ENCODE measurements at regions not wholly inside any gene's neighbourhood (a gene's known extent, or its start where the extent isn't known, plus 50 kb on each side); places are given as distances from the start of the nearest gene placed in this dataset.

DNA sequence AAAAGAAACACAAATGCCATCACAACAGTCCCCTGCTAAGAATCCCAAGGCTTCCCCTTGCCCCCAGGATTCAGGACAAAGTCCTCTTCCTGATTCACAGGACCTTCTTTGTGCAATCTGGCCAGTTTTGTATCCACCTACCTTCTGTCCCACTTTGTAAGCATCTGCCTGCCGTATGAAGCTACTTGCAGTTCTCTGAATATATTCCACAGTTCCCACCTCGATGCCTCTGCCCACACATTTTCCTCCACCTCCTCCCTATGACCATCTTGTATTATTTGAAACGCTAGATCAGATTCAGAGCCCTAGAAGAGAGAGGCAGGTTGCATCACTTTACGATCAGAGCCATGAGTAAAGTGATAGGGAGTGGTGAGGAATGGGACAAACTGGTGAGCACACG, 159.2 kb upstream of the XYLT1 start:
- FAIRE-seq = no peak

DNA sequence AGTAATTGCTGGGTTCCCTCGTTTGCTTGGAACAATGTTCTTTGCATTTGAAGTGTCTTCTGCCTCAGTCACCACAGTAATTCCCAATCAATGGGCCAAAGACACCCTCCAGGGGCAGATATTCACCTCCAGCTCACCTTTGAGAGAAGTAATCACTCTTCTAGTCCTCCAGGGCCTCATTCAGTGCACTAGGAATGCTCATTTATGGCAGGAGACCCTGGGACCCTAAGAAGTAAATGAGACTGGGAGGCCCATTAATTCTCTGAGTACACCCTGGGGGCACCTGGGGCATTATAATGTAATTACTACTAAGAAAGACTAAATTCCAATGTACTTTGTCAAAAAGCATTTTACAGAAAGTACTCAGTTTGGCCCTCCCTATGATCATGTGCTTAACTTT, 158.2 kb upstream of the XYLT1 start:
- FAIRE-seq = no peak

DNA sequence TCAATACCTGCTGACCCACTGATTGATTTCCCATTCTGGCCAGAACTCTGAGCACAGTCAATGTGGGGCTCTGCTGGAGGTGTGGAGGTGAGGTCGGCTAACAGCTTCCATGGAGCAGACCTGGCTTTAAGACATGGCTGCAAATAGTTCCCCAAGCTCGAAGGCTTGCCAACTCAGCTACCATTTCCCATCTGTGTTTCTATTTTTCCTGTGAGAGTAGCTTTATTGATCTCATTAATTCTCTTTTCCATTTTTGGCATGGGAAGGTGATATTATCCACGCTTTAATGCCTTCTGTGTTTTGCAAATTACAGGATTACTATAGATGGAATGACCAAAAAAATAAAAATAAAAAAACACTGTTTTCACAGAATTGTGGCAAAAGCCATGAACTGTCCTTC, 151.6 kb upstream of the XYLT1 start:
- no peak for FAIRE-seq

DNA sequence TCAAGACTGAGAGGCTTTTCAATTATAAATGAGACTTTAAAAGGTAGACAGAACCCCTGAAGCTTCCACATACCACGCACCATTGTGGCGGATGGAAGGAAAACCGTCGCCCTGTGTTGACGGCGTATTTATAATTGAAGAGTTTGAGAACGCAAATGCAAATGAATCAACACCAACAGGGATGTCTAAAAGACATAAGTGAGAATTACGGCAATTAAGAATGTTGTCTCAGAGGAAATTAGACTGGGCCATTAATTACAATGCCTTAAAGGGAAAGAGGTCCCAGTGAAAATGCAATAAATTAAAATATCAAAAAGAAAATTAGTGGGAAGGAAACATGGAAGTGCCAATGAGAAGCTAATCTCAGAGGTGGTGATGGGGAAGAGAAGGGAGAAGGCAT, 148.5 kb upstream of the XYLT1 start:
- FAIRE-seq = no peak

DNA sequence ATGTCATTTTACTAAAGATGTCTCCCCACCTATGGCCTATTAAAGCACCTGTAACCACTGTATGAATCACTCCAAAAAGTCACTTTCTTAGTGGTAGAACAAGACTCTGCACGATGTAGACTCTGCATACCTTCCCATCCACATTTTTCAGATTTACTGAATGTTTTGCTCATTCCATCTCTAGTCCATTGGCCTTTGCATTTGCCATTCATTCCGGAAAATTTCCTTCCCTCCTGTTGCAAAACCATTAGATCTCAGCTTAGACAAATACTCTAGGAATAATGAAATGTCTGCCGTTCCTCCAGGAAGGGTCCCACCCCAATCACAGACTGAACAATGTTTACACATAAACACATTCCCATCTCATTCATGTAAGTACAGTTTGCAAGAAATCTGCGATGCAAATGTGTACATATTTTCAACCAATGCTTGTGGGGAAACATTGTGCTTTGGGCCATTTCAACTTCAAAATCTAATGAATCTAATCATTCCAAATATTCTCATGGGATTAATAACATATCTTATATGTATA, 146.3 kb upstream of the XYLT1 start:
- FAIRE-seq = no peak

DNA sequence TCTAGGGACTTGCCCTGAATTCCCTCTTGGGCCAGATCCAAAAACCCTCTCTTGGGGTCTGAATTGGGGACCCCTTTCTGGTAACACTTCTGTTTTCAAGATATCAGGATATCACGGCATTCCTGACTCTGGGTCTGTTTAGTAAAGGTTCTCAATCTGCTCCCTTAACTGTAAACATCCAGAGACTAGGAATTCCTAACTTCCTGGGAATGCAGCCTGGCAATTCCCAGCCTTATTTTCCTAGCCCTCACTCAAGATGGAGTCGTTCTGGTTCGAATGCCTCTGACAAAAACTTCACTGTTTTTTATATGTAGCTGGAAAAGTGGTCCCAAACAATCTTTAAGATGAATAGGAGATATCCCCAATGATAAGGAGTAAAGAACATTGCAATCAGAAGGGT, 141.6 kb upstream of the XYLT1 start:
- no peak for FAIRE-seq

DNA sequence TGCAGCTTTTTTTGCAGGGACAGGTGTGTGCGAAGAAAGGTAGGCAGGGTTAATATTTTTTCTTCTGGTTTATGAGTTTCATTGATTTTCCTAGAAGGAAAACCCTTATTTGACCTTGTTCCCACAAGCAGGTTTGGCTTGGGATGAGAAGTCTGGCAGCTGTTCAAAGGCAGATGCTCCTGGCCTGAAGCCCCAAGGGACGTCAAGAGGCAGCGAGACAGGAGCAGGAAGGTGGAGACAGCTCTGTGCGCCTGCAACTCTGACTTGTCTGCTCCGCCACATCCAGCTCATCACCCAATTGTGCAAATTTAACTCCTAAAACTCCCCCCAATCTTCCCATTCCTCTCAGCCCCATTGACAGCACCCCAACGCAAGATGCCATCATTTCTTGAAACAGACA, 136.8 kb upstream of the XYLT1 start:
- FAIRE-seq = no peak

DNA sequence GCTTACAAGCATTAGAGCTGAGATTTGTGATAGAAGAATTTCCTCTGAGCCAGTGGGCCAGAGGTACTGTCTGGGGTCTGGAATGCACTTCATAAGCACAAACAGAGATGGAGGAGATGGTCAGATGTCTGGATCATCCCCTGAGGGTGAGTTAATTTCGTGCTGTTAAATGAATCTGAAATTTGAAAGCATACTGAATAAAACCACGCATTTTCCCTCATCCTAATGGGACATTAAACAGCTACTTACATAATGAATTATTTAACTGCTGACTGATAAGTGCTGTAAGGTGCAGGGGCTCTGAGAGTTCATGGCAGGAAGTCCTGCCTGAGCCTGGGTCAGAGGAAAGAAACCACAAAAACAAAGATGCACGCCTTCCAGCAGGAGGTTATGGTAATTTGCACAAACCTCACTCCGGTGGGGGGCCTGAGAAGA, 136.3 kb upstream of the XYLT1 start:
- no peak for FAIRE-seq

DNA sequence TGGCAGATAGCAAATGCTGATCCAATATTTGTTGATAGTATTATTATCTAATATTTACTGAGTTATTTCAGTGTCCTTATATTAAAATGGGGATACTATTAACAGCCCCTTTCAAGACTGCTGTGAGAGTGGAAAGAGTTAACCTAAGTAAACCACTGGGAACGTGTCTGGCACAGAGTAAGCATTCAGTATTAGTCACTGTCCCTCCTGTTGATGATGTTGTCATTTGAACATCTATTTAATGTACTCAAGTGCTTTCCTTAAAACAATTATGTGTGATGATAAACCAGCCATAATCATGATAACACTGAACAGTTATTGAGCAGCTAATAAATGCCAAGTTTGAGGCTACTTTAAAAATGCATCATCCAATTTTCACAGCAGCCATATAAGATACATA, 135.7 kb upstream of the XYLT1 start:
- no peak for FAIRE-seq

DNA sequence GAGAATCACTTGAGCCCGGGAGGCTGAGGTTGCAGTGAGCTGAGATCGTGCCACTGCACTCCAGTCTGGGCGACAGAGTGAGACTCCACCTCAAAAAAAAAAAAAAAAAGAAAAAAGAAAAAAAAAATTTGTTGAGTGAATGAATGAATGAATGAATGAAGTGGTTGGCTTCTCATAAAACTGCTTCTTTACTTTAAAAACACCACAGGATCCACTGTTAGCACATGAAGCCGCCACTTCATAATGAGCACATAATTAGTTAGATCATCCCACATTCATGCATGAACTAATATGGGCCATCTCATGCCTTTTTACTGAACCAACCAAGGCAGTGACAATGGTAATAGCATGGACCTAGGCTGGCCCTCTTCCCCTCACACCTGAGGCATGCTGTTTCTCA, 135.0 kb upstream of the XYLT1 start:
- FAIRE-seq = no peak

DNA sequence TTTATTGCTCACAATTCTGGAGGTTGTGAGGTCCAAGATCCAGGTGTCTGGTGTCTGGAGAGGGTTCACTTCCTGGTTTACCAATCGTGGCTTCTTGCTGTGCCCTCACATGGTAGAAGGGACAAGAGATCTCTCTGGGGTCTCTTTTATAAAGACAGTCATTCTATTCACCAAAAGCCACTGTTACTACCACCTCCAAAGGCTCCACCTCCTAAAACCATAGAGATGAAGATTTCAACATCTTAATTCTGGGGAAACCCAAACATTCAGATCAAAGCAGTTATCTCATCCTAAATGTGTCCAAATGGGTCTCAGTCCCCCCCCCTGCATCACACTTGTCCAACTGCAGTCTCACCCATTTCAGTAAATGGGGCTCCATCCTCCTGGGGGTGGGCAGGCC, 132.9 kb upstream of the XYLT1 start:
- no peak for FAIRE-seq

DNA sequence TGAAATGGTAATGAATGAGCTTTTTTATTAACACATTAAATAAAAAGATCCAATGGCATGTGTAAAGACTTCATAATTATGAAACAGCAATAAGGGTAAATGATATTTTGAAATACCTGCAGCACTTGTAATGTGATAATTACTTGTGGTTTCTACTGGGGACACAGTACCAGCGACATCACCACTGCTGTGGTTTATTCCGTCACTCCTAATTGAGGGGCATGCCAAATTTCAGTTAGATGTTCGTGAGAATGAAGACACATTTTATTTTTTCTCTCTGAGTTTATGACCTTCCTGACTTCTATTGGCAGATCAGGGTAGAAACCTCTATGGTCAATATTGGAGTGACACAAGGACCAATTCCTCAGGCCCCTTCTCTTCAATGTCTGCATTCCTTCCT, 131.9 kb upstream of the XYLT1 start:
- no peak for FAIRE-seq

DNA sequence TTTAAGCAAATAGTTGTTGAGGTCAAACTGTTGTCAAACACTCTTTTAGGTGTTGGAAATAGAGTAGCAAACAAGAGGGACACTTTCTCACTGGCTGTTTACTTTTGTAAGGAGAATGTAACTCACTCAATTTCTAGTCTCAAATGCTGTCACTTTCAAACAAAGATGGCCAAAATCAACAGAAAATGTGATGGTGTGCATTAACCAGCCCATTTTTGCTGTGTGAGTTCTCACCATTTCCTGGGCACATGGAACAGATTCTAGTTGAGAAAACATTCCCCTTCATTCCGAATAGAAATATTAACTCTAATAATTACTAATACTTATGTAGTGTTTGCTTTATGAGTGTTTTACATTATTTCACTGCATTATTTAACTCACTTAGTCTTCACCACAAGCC, 128.2 kb upstream of the XYLT1 start:
- no peak for FAIRE-seq

DNA sequence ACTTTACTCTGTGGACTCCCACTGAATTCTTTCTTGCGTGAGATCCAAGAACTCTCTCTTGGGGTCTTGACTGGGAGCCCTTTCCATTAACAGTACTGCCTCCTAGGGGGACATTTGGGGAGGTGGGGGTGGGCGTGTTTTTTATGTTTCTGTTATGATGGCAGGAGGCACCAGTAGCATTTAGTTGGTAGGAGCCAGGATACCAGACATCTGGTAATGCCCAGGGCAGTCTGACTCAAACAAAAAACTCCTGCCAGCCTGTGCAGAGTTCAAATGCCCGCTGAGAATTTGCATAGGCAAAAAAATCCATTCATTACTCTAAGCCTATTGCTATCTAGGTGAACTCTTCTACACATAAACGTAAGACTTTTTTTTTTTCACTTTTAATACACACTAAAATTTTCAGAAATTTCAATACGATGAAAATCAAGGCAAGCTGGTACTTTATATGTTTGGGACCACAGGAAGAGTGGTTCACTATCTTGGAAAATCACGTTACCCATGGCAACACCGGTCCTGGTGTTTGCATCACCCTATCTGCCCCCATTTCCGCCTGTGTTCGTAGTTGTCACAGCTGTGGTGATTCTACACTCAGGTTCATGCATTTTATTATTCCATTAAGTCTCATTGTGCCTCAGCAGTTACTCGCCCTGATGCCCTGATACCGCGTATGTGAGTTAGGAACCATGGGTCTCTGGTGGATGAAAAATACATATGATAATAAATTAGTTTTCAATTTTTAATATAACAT, 121.1 kb upstream of the XYLT1 start:
- no peak for FAIRE-seq

DNA sequence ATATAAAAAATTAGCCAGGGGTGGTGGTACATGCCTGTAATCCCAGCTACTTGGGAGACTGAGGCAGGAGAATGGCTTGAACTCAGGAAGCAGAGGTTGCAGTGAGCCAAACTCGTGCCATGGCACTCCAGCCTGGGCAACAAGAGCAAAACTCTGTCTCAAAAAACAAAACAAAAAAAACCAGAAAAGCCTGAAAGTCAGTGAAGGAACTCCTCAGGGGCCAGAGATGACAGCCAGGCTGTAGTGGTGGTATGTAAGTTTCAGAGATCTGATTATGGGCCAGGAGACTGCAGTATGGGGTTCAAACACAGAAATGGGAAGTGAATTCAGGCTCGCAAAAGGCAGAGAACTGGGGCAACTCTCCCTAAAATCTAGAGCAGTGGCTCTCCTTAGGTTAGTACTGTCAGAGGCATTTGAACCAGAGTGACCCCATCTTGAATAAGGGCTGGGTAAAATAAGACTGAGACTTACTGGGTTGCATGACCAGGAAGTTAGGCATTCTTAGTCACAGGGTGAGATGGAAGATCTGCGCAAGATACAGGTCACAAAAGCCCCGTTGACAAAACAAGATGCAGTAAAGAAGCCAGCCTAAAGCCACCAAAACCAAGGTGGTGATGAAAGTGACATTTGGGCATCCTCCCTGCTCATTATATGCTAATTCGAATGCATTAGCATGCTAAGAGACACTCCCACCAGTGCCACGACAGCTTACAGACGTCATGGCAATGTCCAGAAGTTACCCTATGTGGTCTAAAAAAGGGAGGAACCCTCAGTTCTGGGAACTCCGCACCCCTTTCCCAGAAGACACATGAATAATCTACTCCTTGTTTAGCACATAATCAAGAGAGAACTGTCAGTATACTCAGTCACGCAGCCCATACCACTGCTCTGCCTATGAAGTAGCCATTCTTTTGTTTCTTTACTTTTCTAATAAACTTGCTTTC, 120.2 kb upstream of the XYLT1 start:
- no peak for FAIRE-seq

DNA sequence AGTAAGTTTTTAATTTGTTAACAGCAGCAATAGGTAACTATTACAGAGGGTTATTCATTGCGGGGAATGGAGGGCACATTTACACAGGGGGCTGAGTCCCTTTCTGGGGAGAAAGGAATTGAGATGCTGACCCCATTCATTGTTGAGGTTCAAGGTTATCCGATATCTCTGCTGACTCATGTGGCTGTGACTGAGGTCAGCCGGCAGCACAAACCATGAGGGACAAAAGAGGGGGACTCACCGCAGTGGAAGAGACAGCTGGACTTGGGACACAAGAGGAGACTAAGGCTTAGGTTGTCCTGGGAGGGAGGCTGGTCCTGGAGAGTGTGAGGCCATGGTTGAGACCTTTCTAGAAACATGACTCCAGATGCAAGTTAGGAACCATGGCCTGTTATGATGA, 119.1 kb upstream of the XYLT1 start:
- FAIRE-seq = no peak

DNA sequence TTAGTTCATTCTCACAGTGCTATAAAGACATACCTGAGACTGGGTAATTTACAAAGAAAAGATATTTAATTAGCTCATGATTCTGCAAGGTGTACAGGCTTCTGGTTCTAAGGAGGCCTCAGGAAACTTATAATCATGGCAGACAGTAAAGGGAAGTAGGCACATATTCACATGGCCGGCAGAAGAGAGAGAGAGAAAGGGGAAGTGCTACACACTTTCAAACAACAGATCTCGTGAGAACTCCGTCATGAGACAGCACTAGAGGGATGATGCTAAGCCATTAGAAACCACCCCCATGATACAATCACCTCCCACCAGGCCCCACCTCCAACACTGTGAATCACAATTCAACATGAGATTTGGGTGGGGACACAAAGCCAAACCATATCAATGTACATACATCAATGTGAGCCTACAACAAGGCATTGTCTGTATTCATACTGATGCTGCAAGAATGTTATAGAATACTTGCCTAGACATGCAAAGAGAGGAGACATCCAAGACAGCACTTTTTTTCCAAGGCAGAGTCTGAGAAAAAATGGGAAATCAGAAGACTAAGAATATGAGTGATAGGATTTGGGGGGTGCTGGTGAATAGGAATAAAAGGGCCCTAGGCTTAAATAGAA, 114.8 kb upstream of the XYLT1 start:
- FAIRE-seq = no peak

DNA sequence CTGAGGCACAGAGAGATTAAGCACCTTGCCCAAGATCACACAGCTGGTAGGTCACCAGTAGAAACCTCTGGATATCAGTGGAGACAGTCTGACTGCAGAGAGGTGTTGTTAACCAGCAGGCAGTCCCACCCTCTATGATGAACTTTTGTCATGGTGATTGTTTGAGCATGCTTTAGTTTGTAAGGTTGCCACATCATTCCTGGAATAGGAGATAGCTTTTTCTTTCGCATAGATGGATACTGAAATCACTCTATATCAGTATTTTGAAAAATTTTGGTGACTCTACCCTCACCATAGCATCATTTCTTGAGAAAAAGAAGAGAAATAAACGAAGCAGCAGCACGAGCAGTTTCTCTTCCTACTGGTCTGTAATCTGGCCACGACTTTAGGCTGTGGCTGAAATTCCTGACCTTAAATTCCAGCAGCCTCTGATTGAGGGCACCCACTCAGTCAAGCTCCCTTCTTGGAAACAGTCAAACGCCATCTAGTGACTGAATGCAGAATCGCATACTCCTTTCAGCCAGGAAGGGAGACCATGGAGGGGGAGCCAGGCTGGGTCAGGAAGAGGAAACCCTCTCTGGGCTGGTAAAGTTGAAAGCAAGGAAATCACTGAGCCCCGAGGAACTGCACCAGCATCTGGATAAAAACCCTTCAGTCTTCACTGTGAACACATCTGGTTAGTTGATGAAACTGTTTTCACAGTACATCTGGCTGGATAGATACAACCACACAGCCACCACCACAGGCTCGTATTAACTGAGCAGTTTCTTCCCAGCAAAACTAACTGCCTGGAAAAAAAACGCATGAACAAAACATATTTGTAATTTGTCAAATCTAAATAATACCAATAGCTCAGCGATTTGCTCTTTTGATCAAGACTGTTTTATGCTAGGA, 108.5 kb upstream of the XYLT1 start:
- FAIRE-seq = no peak

DNA sequence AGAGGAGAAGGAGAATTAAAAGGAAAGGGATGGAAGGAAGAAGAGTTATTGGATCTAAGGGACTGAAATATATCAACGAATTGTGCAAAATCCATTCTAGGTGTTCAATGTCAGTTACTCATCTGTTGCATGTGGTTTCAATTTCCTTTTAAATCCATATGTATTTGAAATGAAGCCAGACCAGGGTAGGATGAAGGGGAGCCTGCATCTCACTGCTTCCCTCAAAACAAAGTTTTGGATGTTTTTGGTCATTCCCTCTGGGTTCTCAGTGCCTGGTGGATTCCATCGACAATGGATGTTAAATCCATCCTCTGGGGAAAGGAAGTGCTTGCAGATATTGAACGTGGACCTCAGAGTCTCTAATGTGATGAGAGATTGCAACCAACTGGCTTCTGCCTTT, 103.5 kb upstream of the XYLT1 start:
- no peak for FAIRE-seq

DNA sequence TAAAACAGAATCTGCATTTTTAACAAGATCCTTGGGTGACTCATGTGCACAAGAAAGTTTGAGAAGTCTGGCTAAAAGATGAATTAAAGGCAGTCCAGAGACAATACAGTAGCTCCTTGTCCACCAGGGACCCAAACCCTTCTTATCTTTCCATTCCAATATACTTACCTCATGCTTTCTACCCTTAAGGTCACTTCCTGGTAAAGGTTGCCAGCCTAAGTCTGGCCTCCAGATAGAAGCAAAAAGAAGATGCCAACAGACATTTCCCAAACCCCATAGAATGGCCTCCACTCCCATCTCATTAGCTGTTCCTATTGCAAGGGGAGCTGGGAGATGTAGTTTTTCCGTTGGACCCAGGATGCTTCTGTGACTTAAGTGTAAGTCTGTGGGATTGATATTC, 101.4 kb upstream of the XYLT1 start:
- no peak for FAIRE-seq

DNA sequence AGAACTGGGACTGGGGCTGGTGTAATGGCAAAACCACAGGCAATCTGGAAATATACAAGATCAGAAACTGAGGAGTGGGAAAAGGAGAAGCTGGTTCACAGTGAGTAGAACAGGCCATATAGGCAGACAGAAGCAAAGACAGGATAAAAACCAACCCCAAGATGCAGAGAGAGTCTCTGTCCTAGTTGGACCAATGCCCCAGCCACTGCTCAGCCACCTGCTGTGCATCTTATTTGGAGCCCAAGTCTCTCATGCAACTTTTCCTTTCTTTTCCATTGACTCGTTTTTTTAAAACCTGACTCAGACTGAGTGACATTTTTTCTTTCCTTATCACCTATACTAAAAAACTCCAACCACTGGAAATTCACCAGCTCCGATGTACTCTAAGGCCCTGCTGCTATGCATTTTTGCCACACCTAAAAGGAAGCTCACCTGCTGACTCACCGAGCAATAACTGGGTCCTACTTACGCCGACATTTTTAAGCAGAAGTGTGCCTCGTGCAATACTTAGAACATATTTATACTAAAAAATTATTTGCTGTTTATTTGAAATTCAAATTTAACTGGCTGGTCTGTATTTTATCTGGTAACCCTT, 100.8 kb upstream of the XYLT1 start:
- no peak for FAIRE-seq

DNA sequence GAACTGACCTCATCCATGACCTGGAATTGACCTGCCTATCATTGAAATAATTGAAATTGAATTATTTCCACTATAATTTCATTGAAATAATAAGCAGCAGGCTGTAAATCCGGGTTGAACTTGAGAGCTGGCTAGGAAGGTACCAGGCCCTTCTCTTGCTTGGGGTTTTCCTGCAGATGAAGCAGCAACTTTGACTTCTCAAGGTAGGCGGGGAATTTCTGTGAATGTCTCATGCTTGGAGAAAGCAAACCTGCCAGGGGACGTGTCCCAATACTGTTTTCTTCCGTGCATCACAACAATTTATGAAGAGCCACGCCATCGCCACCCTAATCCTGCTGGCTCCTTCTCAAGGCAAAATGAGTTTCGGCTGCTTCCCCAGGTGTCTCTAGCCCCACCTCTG, 97.5 kb upstream of the XYLT1 start:
- no peak for FAIRE-seq
